ENCODE measurements at regions not wholly inside any gene's neighbourhood (a gene's known extent, or its start where the extent isn't known, plus 50 kb on each side); places are given as distances from the start of the nearest gene placed in this dataset.

DNA sequence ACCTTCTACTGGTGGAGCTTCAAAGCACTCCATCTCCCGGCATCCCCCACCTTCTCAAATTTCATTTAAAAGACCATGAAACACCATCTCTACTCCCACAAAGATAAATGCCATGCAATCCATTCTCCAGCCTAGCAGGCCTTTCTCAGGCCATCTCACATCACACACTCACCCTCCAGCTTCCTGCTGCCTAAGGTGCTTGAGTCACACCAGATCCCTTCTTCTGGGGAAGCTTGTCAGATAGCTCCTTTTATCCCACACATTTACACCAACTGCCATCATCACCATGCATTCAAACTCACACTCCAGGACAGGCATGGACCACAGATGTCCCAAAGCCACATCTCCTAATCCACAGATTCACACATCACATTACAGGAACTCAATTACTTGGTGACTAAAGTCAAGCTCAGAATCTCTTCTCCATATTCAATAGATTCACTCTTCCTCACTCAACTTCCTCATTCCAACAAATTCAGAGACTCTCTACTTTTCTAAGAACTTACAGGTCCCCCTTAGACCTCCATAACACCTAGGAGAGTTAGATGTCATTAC is 292.5 kb downstream of the TNS1 start:
- TF ChIP-seq, protein P1, sequence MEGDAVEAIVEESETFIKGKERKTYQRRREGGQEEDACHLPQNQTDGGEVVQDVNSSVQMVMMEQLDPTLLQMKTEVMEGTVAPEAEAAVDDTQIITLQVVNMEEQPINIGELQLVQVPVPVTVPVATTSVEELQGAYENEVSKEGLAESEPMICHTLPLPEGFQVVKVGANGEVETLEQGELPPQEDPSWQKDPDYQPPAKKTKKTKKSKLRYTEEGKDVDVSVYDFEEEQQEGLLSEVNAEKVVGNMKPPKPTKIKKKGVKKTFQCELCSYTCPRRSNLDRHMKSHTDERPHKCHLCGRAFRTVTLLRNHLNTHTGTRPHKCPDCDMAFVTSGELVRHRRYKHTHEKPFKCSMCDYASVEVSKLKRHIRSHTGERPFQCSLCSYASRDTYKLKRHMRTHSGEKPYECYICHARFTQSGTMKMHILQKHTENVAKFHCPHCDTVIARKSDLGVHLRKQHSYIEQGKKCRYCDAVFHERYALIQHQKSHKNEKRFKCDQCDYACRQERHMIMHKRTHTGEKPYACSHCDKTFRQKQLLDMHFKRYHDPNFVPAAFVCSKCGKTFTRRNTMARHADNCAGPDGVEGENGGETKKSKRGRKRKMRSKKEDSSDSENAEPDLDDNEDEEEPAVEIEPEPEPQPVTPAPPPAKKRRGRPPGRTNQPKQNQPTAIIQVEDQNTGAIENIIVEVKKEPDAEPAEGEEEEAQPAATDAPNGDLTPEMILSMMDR (IDR thresholded peaks at IDR 0.05) = no peak
- Histone ChIP-seq H3K9me3 (no peaks in the 10 kb centered on the region), H3K27ac (no peak overlapping the region), H3K4me1 (peaks cover 27% of the 10 kb centered on the region), H3K4me3 (no peak overlapping the region), H3K36me3 (ENCODE audit: insufficient read depth in 1 of 2, low read depth in 1 of 2) (no peaks in the 10 kb centered on the region), H3K27me3 (ENCODE audit: insufficient read depth in 3 of 3, low read length in 2 of 3) (no peaks in the 10 kb centered on the region)
- ATAC-seq (no peak), DNase-seq (no peak)
- intact Hi-C loops (cut with DNase I) = loop anchor here (5.0 to 10.0 kb wide), 7 partner anchors 58 to 1193 kb away; partner anchors contain the start of gene IGFBP5 (in 1 of the 2)
- 55 to 83% (median 61%) methylated on average over 1 of the region's 1 CpG for WGBS, 3 donors

DNA sequence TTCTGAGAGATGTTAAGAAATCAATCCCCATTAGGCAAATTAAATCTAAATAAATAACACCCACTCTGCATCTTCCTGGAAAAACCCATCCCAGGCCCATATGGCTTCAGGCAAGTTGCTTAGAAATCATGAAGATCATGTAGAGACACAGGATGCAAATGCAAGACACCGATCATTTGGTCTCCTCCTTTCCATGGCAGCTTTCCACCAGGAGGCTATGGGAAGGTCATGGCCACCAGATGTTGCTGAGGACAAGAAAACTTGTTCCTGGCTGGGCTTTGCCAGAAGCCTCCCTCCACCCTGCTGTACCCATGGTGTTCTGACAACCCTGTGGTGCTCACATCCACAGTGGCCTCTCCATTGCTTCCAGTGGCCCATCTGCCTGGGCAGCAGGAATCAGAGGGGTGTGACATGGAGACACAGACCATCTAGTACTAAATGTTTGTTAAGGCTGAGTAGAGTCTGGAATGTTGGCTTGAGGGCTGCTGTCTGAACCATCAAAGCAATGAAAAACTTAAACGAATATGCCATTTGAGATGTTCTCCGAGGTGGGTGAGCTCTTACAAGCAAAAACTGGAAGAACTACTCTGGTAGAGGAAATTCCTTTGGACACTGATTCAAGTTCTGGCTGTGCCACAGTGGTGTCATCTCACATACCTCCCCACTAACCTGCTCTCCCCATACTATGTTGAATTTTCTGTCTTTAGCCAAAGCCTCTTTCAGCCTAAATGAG is 293.2 kb downstream of the TNS1 start:
- intact Hi-C loops (cut with DNase I) = loop anchor here (5.0 to 10.0 kb wide), 7 partner anchors 57 to 1192 kb away; partner anchors contain the start of gene IGFBP5 (in 1 of the 2)
- Histone ChIP-seq H3K4me1 (peaks cover 26% of the 10 kb centered on the region), H3K36me3 (ENCODE audit: insufficient read depth in 1 of 2, low read depth in 1 of 2) (no peaks in the 10 kb centered on the region), H3K4me3 (no peak overlapping the region), H3K27ac (no peak overlapping the region), H3K9me3 (no peaks in the 10 kb centered on the region), H3K27me3 (ENCODE audit: insufficient read depth in 3 of 3, low read length in 2 of 3) (no peaks in the 10 kb centered on the region)
- TF ChIP-seq, protein P1 (IDR thresholded peaks at IDR 0.05) = no peak
- ATAC-seq = no peak
- 49 to 67% (median 54%) methylated on average over 3 of the region's 3 CpGs for WGBS, 3 donors
- DNase-seq = no peak

DNA sequence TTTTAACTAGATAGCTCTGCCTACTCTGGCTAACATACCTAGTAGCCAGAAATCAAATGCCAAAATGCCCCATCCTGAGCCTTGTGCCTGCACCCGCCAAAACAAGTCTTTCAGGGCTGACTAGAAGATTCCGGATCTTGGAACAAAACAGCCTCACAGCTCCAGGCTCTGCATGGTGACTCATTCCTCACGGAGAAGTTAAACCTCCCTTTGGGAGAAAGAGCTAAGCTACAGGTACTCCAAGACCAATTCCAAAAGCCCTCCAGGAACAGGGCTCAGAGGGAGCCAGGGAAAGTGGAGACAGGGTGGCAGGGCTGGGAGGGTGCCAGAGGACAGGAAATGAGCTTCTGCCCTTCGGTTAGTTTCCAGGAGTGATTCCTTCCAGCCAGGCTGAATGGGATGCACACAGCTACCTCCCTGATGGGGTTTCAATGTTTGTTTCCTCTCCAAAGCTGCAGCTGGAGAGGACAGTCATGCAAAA is 295.6 kb downstream of the TNS1 start:
- Histone ChIP-seq H3K27ac (no peak overlapping the region), H3K4me1 (peaks cover 14% of the 10 kb centered on the region), H3K4me3 (no peak overlapping the region), H3K27me3 (ENCODE audit: insufficient read depth in 3 of 3, low read length in 2 of 3) (no peaks in the 10 kb centered on the region), H3K36me3 (ENCODE audit: insufficient read depth in 1 of 2, low read depth in 1 of 2) (no peaks in the 10 kb centered on the region), H3K9me3 (no peaks in the 10 kb centered on the region)
- DNase-seq (peak; percentile 32 to 68), ATAC-seq (peak in 3 of 4 donors; percentile 47 to 70 (median 56))
- intact Hi-C loops (cut with DNase I) = no loop called here
- 25 to 31% (median 27%) methylated on average over 4 of the region's 4 CpGs for WGBS, 3 donors
- TF ChIP-seq, protein P1 (IDR thresholded peaks at IDR 0.05) = no peak

DNA sequence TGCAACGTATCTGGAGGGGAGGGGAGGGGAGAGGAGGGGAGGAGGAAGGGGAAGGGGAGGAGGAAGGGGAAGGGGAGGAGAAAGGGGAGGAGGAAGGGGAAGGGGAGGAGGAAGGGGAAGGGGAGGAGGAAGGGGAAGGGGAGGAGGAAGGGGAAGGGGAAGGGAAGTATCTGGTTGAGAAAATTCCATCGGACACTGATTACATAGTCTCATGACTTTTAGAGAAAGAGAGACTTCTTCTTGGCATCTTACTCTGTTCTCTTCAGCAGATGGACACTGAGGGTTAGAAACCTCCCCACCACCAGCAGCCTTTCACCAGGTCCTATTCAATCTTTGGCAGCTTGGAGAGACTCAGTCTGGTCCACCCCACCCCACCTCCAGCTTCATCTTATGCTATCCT is 296.3 kb downstream of the TNS1 start:
- intact Hi-C loops (cut with DNase I) = no loop called here
- H3K36me3 ChIP-seq (ENCODE audit: insufficient read depth in 1 of 2, low read depth in 1 of 2) = no peaks in the 10 kb centered on the region
- ATAC-seq (peak in 1 of 4 donors; percentile 9), DNase-seq (no peak)
- H3K9me3 ChIP-seq = no peaks in the 10 kb centered on the region
- no peaks in the 10 kb centered on the region for H3K27me3 ChIP-seq (ENCODE audit: insufficient read depth in 3 of 3, low read length in 2 of 3)
- TF ChIP-seq, protein P1 (IDR thresholded peaks at IDR 0.05) = no peak
- H3K4me1 ChIP-seq = peaks cover 14% of the 10 kb centered on the region
- H3K4me3 ChIP-seq = no peak overlapping the region
- no peak overlapping the region for H3K27ac ChIP-seq
- WGBS, 3 donors = 44 to 65% (median 56%) methylated on average over 2 of the region's 2 CpGs

Measured in psoas muscle (tissue), 7 donors.